SU-DHL-6 (cell line): ENCODE measurements at regions not wholly inside any gene's neighbourhood (a gene's known extent, or its start where the extent isn't known, plus 50 kb on each side); places are given as distances from the start of the nearest gene placed in this dataset.

Experiments used
- H2AFZ ChIP-seq: fragments of 200-600 bp; sonication (generic); 2 replicates; pipeline ENCODE4 v1.6.1; 2014; ENCODE audit warnings: low read depth, mild to moderate bottlenecking, moderate library complexity, mixed read lengths, antibody characterized with exemption, low read length; ENCODE audit not compliant: severe bottlenecking
- H3F3A ChIP-seq: fragments of 200-600 bp; shearing (Covaris generic); 2 replicates; pipeline ENCODE4 v1.6.0; 2016; ENCODE audit warnings: antibody characterized with exemption, mild to moderate bottlenecking; ENCODE audit not compliant: insufficient read depth
- H3K27ac ChIP-seq: fragments of 200-600 bp; sonication (generic); 2 replicates; pipeline ENCODE4 v1.5.1; 2016; ENCODE audit warnings: low read depth, mild to moderate bottlenecking, low read length, moderate library complexity, mixed read lengths
- H3K27me3 ChIP-seq: fragments of 200-600 bp; sonication (generic), shearing (Covaris generic); 2 replicates; pipeline ENCODE4 v1.6.0; 2014; ENCODE audit warnings: mild to moderate bottlenecking, low read length
- H3K36me3 ChIP-seq: fragments of 200-600 bp; sonication (generic); 2 replicates; pipeline ENCODE4 v1.6.1; 2014; ENCODE audit warnings: mild to moderate bottlenecking, low read length, mixed read lengths
- H3K4me2 ChIP-seq: fragments of 300-600, 200-600 bp; shearing (Covaris generic), sonication (generic); 2 replicates; pipeline ENCODE4 v1.6.0; 2014; ENCODE audit warnings: low read length, low read depth, mild to moderate bottlenecking; ENCODE audit not compliant: poor library complexity, severe bottlenecking
- H3K4me3 ChIP-seq: fragments of 200-600 bp; sonication (generic); 2 replicates; pipeline ENCODE4 v1.5.1; 2014; ENCODE audit warnings: antibody characterized with exemption, low read length, mild to moderate bottlenecking, mixed read lengths; ENCODE audit not compliant: insufficient read depth, poor library complexity, severe bottlenecking
- H3K79me2 ChIP-seq: fragments of 200-600 bp; sonication (generic); 2 replicates; pipeline ENCODE4 v1.6.1; 2014; ENCODE audit warnings: mild to moderate bottlenecking, low read length, moderate library complexity; ENCODE audit not compliant: insufficient read depth
- H3K9ac ChIP-seq: fragments of 200-600 bp; sonication (generic); 2 replicates; pipeline ENCODE4 v1.7.0; 2014; ENCODE audit warnings: mild to moderate bottlenecking, low read length
- H3K9me2 ChIP-seq: fragments of 200-600 bp; sonication (generic); replicated peaks from 2 replicates; pipeline ENCODE4 v1.6.1; 2014; ENCODE audit warnings: low read length; ENCODE audit not compliant: insufficient read depth
- H3K9me3 ChIP-seq: fragments of 200-600 bp; sonication (generic); 2 replicates; pipeline ENCODE4 v1.6.1; 2014; ENCODE audit warnings: low read length, mixed read lengths; ENCODE audit not compliant: insufficient read depth
- H4K20me1 ChIP-seq: fragments of 200-600 bp; sonication (generic); 2 replicates; pipeline ENCODE4 v1.6.1; 2014; ENCODE audit warnings: low read depth, mild to moderate bottlenecking, antibody characterized with exemption, low read length, moderate library complexity, mixed read lengths
- CTCF ChIP-seq: fragments of 200-600 bp; sonication (generic); IDR thresholded peaks from one replicate; pipeline ENCODE4 v1.5.1; 2017; ENCODE audit warnings: antibody characterized with exemption, mild to moderate bottlenecking, low read length, moderate library complexity; ENCODE audit not compliant: insufficient read depth, poor library complexity, severe bottlenecking
- EZH2phosphoT487 ChIP-seq: fragments of 200-600 bp; sonication (generic), shearing (Covaris generic); conservative IDR thresholded peaks from 2 replicates; pipeline ENCODE4 v1.6.1; 2018; ENCODE audit warnings: mild to moderate bottlenecking, antibody characterized with exemption, low read length, moderate library complexity, mixed read lengths

DNA sequence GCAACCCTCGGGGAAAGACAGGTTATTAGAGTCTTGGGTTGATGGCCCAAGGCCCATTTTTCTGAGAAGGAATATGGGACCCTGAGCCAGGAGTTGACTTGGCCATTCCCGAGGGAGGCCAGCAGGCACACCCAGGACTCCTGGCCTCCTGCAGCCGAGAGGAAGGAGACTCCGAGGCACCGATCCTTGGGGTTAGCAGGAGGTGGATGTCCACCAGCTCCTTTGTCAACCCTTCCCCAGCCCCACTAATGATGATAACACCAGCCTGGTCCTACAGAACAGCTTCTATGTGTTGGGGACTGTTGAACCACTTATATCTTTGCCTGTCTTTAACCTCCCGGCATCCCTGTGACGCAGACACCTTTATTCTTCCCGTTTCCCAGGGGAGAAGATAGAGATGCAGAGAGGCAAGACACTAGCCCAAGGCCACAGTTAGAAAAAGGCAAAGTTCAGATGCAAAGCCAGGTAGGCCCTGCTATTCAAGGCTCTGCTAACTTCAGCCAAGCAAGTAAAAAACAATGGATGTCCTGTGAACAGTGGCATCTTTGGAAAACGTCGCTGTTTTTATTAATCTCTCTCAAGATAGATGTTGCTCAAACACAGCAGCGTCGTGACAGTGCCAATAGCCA lies 767.3 kb upstream of the TBX3 start:
- Histone ChIP-seq H3K9me2 (no peaks in the 10 kb centered on the region), H3K27ac (no peak overlapping the region), H4K20me1 (no peaks in the 10 kb centered on the region), H3K4me3 (no peak overlapping the region), H3K27me3 (no peaks in the 10 kb centered on the region), H2AFZ (no peak overlapping the region), H3K4me2 (no peak overlapping the region), H3K9me3 (no peaks in the 10 kb centered on the region), H3K79me2 (no peaks in the 10 kb centered on the region), H3F3A (no peaks in the 10 kb centered on the region), H3K36me3 (no peaks in the 10 kb centered on the region), H3K9ac (no peak overlapping the region)
- TF ChIP-seq EZH2phosphoT487 (no peak), CTCF (no peak)

- Histone ChIP-seq H3K9ac (no peak overlapping the region), H3K9me2 (no peaks in the 10 kb centered on the region), H3K27me3 (no peaks in the 10 kb centered on the region), H3K79me2 (no peaks in the 10 kb centered on the region), H3K27ac (no peak overlapping the region), H2AFZ (no peak overlapping the region), H3F3A (no peaks in the 10 kb centered on the region), H3K36me3 (no peaks in the 10 kb centered on the region), H3K4me3 (no peak overlapping the region), H3K9me3 (no peaks in the 10 kb centered on the region), H3K4me2 (no peak overlapping the region), H4K20me1 (no peaks in the 10 kb centered on the region)
- TF ChIP-seq CTCF, result no peak
Measured at GRCh38 chr12:115450710-115451109, 766.7 kb upstream of the TBX3 start.

DNA sequence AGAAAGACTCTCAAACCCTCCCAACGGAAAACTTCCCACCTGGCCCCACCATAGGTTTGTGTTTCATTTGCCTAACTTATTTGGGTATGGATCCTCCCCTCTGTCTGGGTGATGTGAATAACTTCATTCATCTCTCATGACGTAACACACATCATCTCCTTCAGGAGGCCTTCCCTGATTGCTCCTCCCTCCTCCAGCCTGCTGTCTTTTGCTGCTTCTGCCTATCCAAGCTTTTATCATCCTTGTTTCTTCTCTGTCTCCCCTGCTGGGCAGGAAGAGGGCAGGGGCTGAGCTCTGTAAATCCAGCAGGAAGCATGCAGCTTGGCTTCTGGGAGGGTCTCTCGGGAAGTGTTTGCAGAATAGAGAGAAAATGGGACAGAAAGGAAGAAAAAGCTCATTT lies 766.0 kb upstream of the TBX3 start:
- Histone ChIP-seq H3K4me2 (no peak overlapping the region), H3K9me3 (no peaks in the 10 kb centered on the region), H2AFZ (no peak overlapping the region), H3K27me3 (no peaks in the 10 kb centered on the region), H3K9me2 (no peaks in the 10 kb centered on the region), H3K9ac (no peak overlapping the region), H3F3A (no peaks in the 10 kb centered on the region), H4K20me1 (no peaks in the 10 kb centered on the region), H3K27ac (no peak overlapping the region), H3K79me2 (no peaks in the 10 kb centered on the region), H3K4me3 (no peak overlapping the region), H3K36me3 (no peaks in the 10 kb centered on the region)
- no peak for TF ChIP-seq EZH2phosphoT487
- no peak for TF ChIP-seq CTCF
